SU-DHL-6 (cell line): ENCODE measurements at regions not wholly inside any gene's neighbourhood (a gene's known extent, or its start where the extent isn't known, plus 50 kb on each side); places are given as distances from the start of the nearest gene placed in this dataset.

Experiments
- EZH2phosphoT487 ChIP-seq: fragments of 200-600 bp; sonication (generic), shearing (Covaris generic); conservative IDR thresholded peaks from 2 replicates; pipeline ENCODE4 v1.6.1; 2018; ENCODE audit warnings: mild to moderate bottlenecking, antibody characterized with exemption, low read length, moderate library complexity, mixed read lengths
- TF ChIP-seq, protein P1 (sequence below): fragments of 200-600 bp; sonication (generic); IDR thresholded peaks from one replicate; pipeline ENCODE4 v1.5.1; 2017; ENCODE audit warnings: antibody characterized with exemption, mild to moderate bottlenecking, low read length, moderate library complexity; ENCODE audit not compliant: insufficient read depth, poor library complexity, severe bottlenecking

DNA sequence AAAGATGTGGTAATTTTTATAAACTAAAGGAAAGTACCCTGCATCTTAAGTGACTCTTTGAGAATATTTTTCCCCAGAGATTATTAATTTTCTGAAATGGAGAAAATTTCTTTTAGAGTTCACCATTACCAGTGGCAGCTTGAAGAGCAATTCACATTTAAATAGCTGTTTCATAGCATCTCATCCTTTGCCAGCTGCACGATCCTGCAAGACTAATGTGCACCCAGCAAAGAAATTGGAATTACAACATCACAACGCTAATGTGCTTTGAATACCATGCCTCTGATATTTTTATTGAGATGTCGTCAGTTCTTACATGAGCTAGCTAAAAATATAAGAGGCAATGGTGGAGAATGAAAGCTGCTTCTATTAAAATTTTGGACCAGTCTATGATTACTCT, 423.5 kb downstream of the TAF11L14 start:
- TF ChIP-seq, protein P1, sequence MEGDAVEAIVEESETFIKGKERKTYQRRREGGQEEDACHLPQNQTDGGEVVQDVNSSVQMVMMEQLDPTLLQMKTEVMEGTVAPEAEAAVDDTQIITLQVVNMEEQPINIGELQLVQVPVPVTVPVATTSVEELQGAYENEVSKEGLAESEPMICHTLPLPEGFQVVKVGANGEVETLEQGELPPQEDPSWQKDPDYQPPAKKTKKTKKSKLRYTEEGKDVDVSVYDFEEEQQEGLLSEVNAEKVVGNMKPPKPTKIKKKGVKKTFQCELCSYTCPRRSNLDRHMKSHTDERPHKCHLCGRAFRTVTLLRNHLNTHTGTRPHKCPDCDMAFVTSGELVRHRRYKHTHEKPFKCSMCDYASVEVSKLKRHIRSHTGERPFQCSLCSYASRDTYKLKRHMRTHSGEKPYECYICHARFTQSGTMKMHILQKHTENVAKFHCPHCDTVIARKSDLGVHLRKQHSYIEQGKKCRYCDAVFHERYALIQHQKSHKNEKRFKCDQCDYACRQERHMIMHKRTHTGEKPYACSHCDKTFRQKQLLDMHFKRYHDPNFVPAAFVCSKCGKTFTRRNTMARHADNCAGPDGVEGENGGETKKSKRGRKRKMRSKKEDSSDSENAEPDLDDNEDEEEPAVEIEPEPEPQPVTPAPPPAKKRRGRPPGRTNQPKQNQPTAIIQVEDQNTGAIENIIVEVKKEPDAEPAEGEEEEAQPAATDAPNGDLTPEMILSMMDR, result no peak
- no peak for TF ChIP-seq EZH2phosphoT487
